Endothelial cell of umbilical vein (primary cell): ENCODE measurements at regions not wholly inside any gene's neighbourhood (a gene's known extent, or its start where the extent isn't known, plus 50 kb on each side); places are given as distances from the start of the nearest gene placed in this dataset.

Source experiments
- BruUV-seq: library from RNA; stranded (reverse); fragments of 400-500 nt; replicated peaks from 2 replicates; lab custom pipeline; 2021; lab: Mats Ljungman, UMichigan
- CTCF ChIA-PET: fragments of 300-600, 350-600 bp; sonication (Branson Sonifier 250); formaldehyde crosslinking; loops from one replicate; lab custom pipeline; 2021; ENCODE audit warnings: antibody characterized with exemption, inconsistent platforms; lab: Charles Lee
- POLR2A ChIA-PET: fragments of 300-600, 350-600 bp; sonication (Branson Sonifier 250); formaldehyde crosslinking; loops from one replicate; lab custom pipeline; 2021; ENCODE audit warnings: antibody characterized with exemption, inconsistent platforms; lab: Charles Lee
- DNase-seq: peaks from one replicate; pipeline ENCODE4 v3.0.0-alpha.2; 2011; ENCODE audit warnings: low read depth, low spot score
- FAIRE-seq: peaks from 2 replicates; lab custom pipeline; 2011; peaks lifted over from hg19 to GRCh38; lab: Jason Lieb, UNC
- H2AFZ ChIP-seq: 2 replicates; pipeline ENCODE4 v1.6.0; 2012; ENCODE audit warnings: low read depth, low read length, control low read depth, inconsistent platforms
- H3K27ac ChIP-seq: 2 replicates; pipeline ENCODE4 v1.5.1; 2011; ENCODE audit warnings: low read depth, mild to moderate bottlenecking, control low read depth, low read length, moderate library complexity; ENCODE audit not compliant: insufficient read depth
- H3K27me3 ChIP-seq, 2 experiments: 2 replicates each; pipeline versions ENCODE4 v1.6.0 to v1.6.1; 2011; ENCODE audit warnings: low read length in 2 of 2, mixed read lengths in 1 of 2; ENCODE audit not compliant: control insufficient read depth in 2 of 2, insufficient read depth in 2 of 2
- H3K36me3 ChIP-seq, 2 experiments: 2 replicates in 1 of 2; 3 replicates in 1 of 2; pipeline ENCODE4 v1.5.1; 2011; ENCODE audit warnings: low read length in 2 of 2, mild to moderate bottlenecking in 1 of 2, moderate library complexity in 1 of 2; ENCODE audit not compliant: control insufficient read depth in 2 of 2, insufficient read depth in 2 of 2; ENCODE audit errors: extremely low read depth in 1 of 2
- H3K4me1 ChIP-seq: 3 replicates; pipeline ENCODE4 v1.5.1; 2011; ENCODE audit warnings: mild to moderate bottlenecking, low read length; ENCODE audit not compliant: control insufficient read depth, insufficient read depth; ENCODE audit errors: extremely low read depth
- H3K4me2 ChIP-seq: 2 replicates; pipeline ENCODE4 v1.6.1; 2011; ENCODE audit warnings: low read length, control low read depth, mixed read lengths; ENCODE audit not compliant: insufficient read depth
- H3K4me3 ChIP-seq, 3 experiments: fragments of 200-600 bp in 1 of 3; sonication (generic), shearing (Covaris generic) in 1 of 3; replicated peaks in 1 of 3; 2 replicates each; pipeline ENCODE4 v1.5.1; 2011 to 2016; ENCODE audit warnings: control low read depth in 3 of 3, low read length in 3 of 3, mild to moderate bottlenecking in 2 of 3, inconsistent platforms in 1 of 3, low read depth in 1 of 3, moderate library complexity in 1 of 3; ENCODE audit not compliant: insufficient read depth in 1 of 3
- H3K79me2 ChIP-seq: 2 replicates; pipeline ENCODE4 v1.6.0; 2012; ENCODE audit warnings: low read length, inconsistent platforms; ENCODE audit not compliant: control insufficient read depth, insufficient read depth
- H3K9ac ChIP-seq: replicated peaks from 2 replicates; pipeline ENCODE3; 2011; ENCODE audit warnings: low read length, control low read depth; ENCODE audit not compliant: insufficient read depth; ENCODE audit errors: extremely low read depth
- H3K9me1 ChIP-seq: replicated peaks from 3 replicates; pipeline ENCODE4 v1.6.0; 2011; ENCODE audit warnings: mild to moderate bottlenecking, low read length; ENCODE audit not compliant: control insufficient read depth, insufficient read depth; ENCODE audit errors: extremely low read depth
- H3K9me3 ChIP-seq: replicated peaks from 2 replicates; pipeline ENCODE4 v1.5.1; 2012; ENCODE audit warnings: low read length, inconsistent platforms; ENCODE audit not compliant: control insufficient read depth, insufficient read depth
- H4K20me1 ChIP-seq: replicated peaks from 2 replicates; pipeline ENCODE3; 2011; ENCODE audit warnings: mild to moderate bottlenecking, low read length; ENCODE audit not compliant: control insufficient read depth, insufficient read depth; ENCODE audit errors: extremely low read depth
- EZH2 ChIP-seq: IDR thresholded peaks from 2 replicates; pipeline ENCODE4 v1.6.1; 2012; ENCODE audit warnings: borderline replicate concordance, low read depth, mild to moderate bottlenecking, moderate library complexity, low read length, inconsistent platforms; ENCODE audit not compliant: severe bottlenecking
- FOS ChIP-seq: IDR thresholded peaks from 2 replicates; pipeline ENCODE4 v1.6.1; 2011; ENCODE audit warnings: mild to moderate bottlenecking, low read length, moderate library complexity, borderline replicate concordance; ENCODE audit not compliant: insufficient read depth
- GATA2 ChIP-seq: IDR thresholded peaks from 2 replicates; pipeline ENCODE4 v1.7.0; 2011; ENCODE audit warnings: low read depth, mild to moderate bottlenecking, moderate library complexity, mixed read lengths, low read length; ENCODE audit not compliant: insufficient read length, insufficient read depth
- JUN ChIP-seq: IDR thresholded peaks from 2 replicates; pipeline ENCODE4 v1.6.1; 2011; ENCODE audit warnings: borderline replicate concordance, low read depth; ENCODE audit not compliant: insufficient read length, insufficient read depth
- MYC ChIP-seq: IDR thresholded peaks from one replicate; pipeline ENCODE4 v1.6.1; 2011; ENCODE audit warnings: mild to moderate bottlenecking, low read depth, low read length
- POLR2A ChIP-seq: IDR thresholded peaks from 2 replicates; pipeline ENCODE4 v1.6.1; 2012; ENCODE audit warnings: low read depth, mild to moderate bottlenecking, control low read depth, low read length
- POLR2AphosphoS5 ChIP-seq: IDR thresholded peaks from 2 replicates; pipeline ENCODE4 v1.6.1; 2012; ENCODE audit warnings: low read depth, mild to moderate bottlenecking, control low read depth, low read length, moderate library complexity; ENCODE audit not compliant: insufficient read depth
- dilution Hi-C: fragments of 300-500 bp; cut with MboI; formaldehyde crosslinking; loops from one replicate; pipeline ENCODE4 v1.15.0; 2019; ENCODE audit warnings: low sequenced_read_pairs; ENCODE audit not compliant: extremely low pct_ligation_motif_present
- intact Hi-C: fragments of 100-400 bp; cut with micrococcal nuclease; formaldehyde crosslinking; loops from one replicate; pipeline ENCODE4 v1.10.0; 2022
- TF ChIP-seq, protein P1 (sequence below), 2 donors: IDR thresholded peaks; 1 replicate in 1 of 2; 2 replicates in 1 of 2; pipeline ENCODE4 v1.5.1; 2011; ENCODE audit warnings: low read length in 2 of 2, mild to moderate bottlenecking in 2 of 2, moderate library complexity in 2 of 2, control low read depth in 1 of 2, inconsistent platforms in 1 of 2, low read depth in 1 of 2; ENCODE audit not compliant: insufficient read depth in 1 of 2; ENCODE audit errors: extremely low read depth in 1 of 2
- TF ChIP-seq, protein P2 (sequence below): IDR thresholded peaks from 2 replicates; pipeline ENCODE4 v1.6.1; 2011; ENCODE audit not compliant: insufficient read depth, insufficient read length

DNA sequence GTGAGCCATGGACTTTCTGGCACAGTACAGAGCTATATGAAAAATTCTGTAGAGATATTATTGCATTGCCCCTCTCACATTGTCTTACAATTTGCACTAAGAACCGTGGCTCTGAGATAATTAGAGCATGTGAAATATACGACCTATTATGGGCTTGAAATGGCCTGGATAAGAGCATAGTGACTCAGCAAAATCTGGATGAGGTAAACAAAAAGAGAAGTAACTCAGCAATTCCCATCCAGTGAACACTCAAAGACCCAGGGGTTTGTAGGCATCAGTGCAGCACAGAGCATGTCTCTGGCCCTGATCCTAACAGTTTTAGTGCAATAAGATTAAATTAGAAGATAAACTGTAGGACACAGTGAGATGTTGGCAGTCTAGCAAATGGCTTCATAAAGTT is 317.2 kb upstream of the MYOCD start:
- H3K9me1 ChIP-seq = no peaks in the 10 kb centered on the region
- no peaks in the 10 kb centered on the region for H3K36me3 ChIP-seq
- POLR2A ChIA-PET = no interaction called here
- H3K27ac ChIP-seq = no peak overlapping the region
- H4K20me1 ChIP-seq = no peaks in the 10 kb centered on the region
- no peaks in the 10 kb centered on the region for H3K79me2 ChIP-seq
- BruUV-seq = no TSS peak
- no peaks in the 10 kb centered on the region for H3K9me3 ChIP-seq
- no peak overlapping the region for H3K4me3 ChIP-seq
- intact Hi-C loops = no loop called here
- H3K27me3 ChIP-seq = no peaks in the 10 kb centered on the region
- dilution Hi-C loops = no loop called here
- H2AFZ ChIP-seq = no peak overlapping the region
- no peak overlapping the region for H3K9ac ChIP-seq
- TF ChIP-seq EZH2 (no peak), MYC (no peak), GATA2 (no peak), POLR2AphosphoS5 (no peak), FOS (no peak), JUN (no peak), POLR2A (no peak)
- TF ChIP-seq, protein P1, sequence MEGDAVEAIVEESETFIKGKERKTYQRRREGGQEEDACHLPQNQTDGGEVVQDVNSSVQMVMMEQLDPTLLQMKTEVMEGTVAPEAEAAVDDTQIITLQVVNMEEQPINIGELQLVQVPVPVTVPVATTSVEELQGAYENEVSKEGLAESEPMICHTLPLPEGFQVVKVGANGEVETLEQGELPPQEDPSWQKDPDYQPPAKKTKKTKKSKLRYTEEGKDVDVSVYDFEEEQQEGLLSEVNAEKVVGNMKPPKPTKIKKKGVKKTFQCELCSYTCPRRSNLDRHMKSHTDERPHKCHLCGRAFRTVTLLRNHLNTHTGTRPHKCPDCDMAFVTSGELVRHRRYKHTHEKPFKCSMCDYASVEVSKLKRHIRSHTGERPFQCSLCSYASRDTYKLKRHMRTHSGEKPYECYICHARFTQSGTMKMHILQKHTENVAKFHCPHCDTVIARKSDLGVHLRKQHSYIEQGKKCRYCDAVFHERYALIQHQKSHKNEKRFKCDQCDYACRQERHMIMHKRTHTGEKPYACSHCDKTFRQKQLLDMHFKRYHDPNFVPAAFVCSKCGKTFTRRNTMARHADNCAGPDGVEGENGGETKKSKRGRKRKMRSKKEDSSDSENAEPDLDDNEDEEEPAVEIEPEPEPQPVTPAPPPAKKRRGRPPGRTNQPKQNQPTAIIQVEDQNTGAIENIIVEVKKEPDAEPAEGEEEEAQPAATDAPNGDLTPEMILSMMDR (IDR thresholded peaks at IDR 0.05; ENCODE audit: extremely low read depth in 1 of 2, insufficient read depth in 1 of 2, low read depth in 1 of 2, low read length in 2 of 2) = no peak
- TF ChIP-seq, protein P2, sequence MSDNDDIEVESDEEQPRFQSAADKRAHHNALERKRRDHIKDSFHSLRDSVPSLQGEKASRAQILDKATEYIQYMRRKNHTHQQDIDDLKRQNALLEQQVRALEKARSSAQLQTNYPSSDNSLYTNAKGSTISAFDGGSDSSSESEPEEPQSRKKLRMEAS = no peak
- DNase-seq (no peak), FAIRE-seq (no peak)
- H3K4me1 ChIP-seq = no peaks in the 10 kb centered on the region
- H3K4me2 ChIP-seq = no peak overlapping the region
- CTCF ChIA-PET = no interaction called here
